Activated naive CD4-positive, alpha-beta T cell treated with anti-CD3 and anti-CD28 coated beads for 36 hours (primary cell): ENCODE measurements at regions not wholly inside any gene's neighbourhood (a gene's known extent, or its start where the extent isn't known, plus 50 kb on each side); places are given as distances from the start of the nearest gene placed in this dataset.
"Not testable (repeated sequence)": the region's sequence is repeated elsewhere in the genome, so short reads cannot be mapped to it uniquely, and the experiment has no call there.

Experiments
- CTCF ChIA-PET: fragments of 350-600 bp; sonication (Branson Sonifier 250); formaldehyde crosslinking; loops from one replicate; lab custom pipeline; 2021; ENCODE audit warnings: antibody characterized with exemption; lab: Charles Lee
- DNase-seq: peaks from one replicate; pipeline ENCODE4 v3.0.0-alpha.2; 2020
- H3K27ac Mint-ChIP-seq: one replicate; pipeline ENCODE4 v1.8.0; 2021; ENCODE audit warnings: mild to moderate bottlenecking, mixed read lengths
- H3K27me3 Mint-ChIP-seq: one replicate; pipeline ENCODE4 v1.8.0; 2021; ENCODE audit warnings: low read depth, mixed read lengths
- H3K36me3 Mint-ChIP-seq: one replicate; pipeline ENCODE4 v1.8.0; 2021; ENCODE audit warnings: low read depth, mixed read lengths
- H3K4me1 Mint-ChIP-seq: one replicate; pipeline ENCODE4 v1.8.0; 2021; ENCODE audit warnings: low read depth, mixed read lengths
- H3K4me3 Mint-ChIP-seq: one replicate; pipeline ENCODE4 v1.8.0; 2021; ENCODE audit warnings: mild to moderate bottlenecking, moderate library complexity, mixed read lengths
- H3K9me3 Mint-ChIP-seq: one replicate; pipeline ENCODE4 v1.8.0; 2021; ENCODE audit warnings: mixed read lengths
- intact Hi-C: fragments of 100-400 bp; cut with micrococcal nuclease; formaldehyde crosslinking; loops from one replicate; pipeline ENCODE4 v1.15.1; 2023

DNA sequence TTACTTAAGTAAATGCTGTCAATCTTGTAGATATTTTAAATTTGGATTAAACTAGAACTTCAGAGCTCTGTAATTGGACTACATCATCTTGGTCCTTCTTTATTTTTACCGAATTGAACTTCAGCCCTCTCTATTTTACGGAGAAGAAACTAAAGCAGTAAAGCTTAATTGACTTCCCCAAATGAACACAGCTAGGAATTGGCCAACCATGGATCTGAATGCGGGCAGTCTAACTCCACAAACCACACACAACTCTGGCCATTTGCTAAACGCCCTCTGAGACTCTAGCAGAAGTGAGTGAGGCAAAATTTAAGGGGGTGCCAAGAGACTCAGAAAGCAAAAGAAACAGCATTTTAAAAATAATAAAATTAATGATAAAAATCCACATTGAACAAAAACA lies 86.3 kb upstream of the KCTD1 start:
- no peaks in the 10 kb centered on the region for H3K4me1 Mint-ChIP-seq
- H3K27me3 Mint-ChIP-seq, result peaks cover 2% of the 10 kb centered on the region
- no peak for DNase-seq
- intact Hi-C loops, result no loop called here
- no peaks in the 10 kb centered on the region for H3K36me3 Mint-ChIP-seq
- H3K9me3 Mint-ChIP-seq, result no peaks in the 10 kb centered on the region
- CTCF ChIA-PET, result interaction anchor here (0.6 to 0.9 kb wide), 2 partner anchors 15 to 415 kb away, joined by 3 read pairs; no protein-coding TSS in a partner anchor
- no peak overlapping the region for H3K27ac Mint-ChIP-seq
- H3K4me3 Mint-ChIP-seq, result no peak overlapping the region

DNA sequence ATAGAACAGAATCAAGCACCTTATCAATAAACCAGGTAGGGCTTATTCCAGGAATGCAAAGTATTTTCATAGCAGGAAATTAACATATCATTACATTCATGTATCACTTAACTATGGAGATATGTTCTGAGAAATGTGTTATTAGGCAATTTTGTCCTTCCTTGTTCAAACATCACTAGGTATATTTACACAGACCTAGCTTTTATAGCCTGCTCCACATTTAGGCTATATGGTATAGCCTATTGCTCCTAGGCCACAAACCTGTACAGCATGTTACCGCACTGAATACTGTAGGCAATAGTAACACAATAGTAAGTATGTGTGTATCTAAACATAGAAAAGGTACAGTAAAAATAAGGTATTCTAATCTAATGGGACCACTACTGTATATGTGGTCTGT lies 82.8 kb upstream of the KCTD1 start:
- no peaks in the 10 kb centered on the region for H3K4me1 Mint-ChIP-seq
- no peak for DNase-seq
- no peaks in the 10 kb centered on the region for H3K36me3 Mint-ChIP-seq
- H3K27me3 Mint-ChIP-seq, result peaks cover 13% of the 10 kb centered on the region
- H3K27ac Mint-ChIP-seq, result no peak overlapping the region
- H3K4me3 Mint-ChIP-seq, result no peak overlapping the region
- intact Hi-C loops, result no loop called here
- no peaks in the 10 kb centered on the region for H3K9me3 Mint-ChIP-seq
- CTCF ChIA-PET, result no interaction called here

DNA sequence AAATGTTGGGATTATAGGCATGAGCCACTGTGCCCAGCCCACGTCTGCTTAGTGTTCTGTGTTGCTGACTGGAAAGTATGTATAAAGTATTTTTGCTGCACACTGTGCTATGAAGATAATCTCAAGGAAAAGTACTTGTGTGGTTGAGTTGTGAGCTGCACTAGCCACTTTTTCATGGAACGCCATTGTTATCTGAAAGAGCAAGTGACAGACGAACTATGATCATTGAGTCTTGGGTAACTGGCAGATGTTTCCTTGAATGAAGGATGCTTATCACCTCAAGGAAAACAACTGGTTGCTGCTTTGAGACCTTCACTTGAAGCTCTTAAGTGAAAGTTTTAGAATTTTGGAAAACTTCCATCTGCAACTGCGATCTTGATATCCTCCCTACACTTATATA lies 82.2 kb upstream of the KCTD1 start:
- no peak overlapping the region for H3K27ac Mint-ChIP-seq
- peaks cover 2% of the 10 kb centered on the region for H3K9me3 Mint-ChIP-seq
- no peaks in the 10 kb centered on the region for H3K4me1 Mint-ChIP-seq
- no peaks in the 10 kb centered on the region for H3K36me3 Mint-ChIP-seq
- DNase-seq, result no peak
- H3K27me3 Mint-ChIP-seq, result peaks cover 13% of the 10 kb centered on the region
- no peak overlapping the region for H3K4me3 Mint-ChIP-seq
- intact Hi-C loops, result no loop called here
- CTCF ChIA-PET, result no interaction called here

DNA sequence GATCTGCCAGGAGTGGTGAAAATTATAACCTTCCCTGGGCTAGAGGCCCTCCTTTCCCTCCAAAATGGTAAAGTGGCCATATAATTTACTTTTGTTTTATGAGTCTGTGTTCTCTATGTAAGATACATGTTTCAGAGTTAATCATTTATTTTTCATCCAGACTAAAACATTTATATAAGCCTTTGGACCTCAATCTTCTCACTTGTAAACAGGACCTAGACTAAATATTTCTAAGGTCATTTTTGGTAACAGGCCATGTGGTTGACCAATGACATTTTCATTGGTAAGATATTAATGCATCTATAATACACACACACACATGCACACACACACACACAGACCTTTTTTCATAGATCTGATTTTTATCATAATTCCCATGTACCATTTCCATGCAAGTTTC lies 79.7 kb upstream of the KCTD1 start:
- Mint-ChIP-seq H3K27ac (no peak overlapping the region), H3K27me3 (peaks cover 21% of the 10 kb centered on the region), H3K4me1 (no peaks in the 10 kb centered on the region), H3K4me3 (no peak overlapping the region), H3K9me3 (peaks cover 22% of the 10 kb centered on the region), H3K36me3 (peaks cover 3% of the 10 kb centered on the region)
- no peak for DNase-seq
- intact Hi-C loops, result no loop called here
- CTCF ChIA-PET, result no interaction called here

- DNase-seq, result no peak
- no peak overlapping the region for H3K27ac Mint-ChIP-seq
- CTCF ChIA-PET, result no interaction called here
- peaks cover 3% of the 10 kb centered on the region for H3K36me3 Mint-ChIP-seq
- no peak overlapping the region for H3K4me3 Mint-ChIP-seq
- no peaks in the 10 kb centered on the region for H3K4me1 Mint-ChIP-seq
- intact Hi-C loops, result no loop called here
- peaks cover 22% of the 10 kb centered on the region for H3K9me3 Mint-ChIP-seq
- H3K27me3 Mint-ChIP-seq, result peaks cover 25% of the 10 kb centered on the region
These were observed 76.1 kb upstream of the KCTD1 start for GRCh38 chr18:26624443-26624842.

- peaks cover 16% of the 10 kb centered on the region for H3K27me3 Mint-ChIP-seq
- H3K4me1 Mint-ChIP-seq, H3K27ac Mint-ChIP-seq, CTCF ChIA-PET, H3K4me3 Mint-ChIP-seq, intact Hi-C loops, DNase-seq, H3K36me3 Mint-ChIP-seq: not testable (repeated sequence)
- H3K9me3 Mint-ChIP-seq, result peaks cover 22% of the 10 kb centered on the region
These were observed 75.0 kb upstream of the KCTD1 start for GRCh38 chr18:26623314-26623713.

DNA sequence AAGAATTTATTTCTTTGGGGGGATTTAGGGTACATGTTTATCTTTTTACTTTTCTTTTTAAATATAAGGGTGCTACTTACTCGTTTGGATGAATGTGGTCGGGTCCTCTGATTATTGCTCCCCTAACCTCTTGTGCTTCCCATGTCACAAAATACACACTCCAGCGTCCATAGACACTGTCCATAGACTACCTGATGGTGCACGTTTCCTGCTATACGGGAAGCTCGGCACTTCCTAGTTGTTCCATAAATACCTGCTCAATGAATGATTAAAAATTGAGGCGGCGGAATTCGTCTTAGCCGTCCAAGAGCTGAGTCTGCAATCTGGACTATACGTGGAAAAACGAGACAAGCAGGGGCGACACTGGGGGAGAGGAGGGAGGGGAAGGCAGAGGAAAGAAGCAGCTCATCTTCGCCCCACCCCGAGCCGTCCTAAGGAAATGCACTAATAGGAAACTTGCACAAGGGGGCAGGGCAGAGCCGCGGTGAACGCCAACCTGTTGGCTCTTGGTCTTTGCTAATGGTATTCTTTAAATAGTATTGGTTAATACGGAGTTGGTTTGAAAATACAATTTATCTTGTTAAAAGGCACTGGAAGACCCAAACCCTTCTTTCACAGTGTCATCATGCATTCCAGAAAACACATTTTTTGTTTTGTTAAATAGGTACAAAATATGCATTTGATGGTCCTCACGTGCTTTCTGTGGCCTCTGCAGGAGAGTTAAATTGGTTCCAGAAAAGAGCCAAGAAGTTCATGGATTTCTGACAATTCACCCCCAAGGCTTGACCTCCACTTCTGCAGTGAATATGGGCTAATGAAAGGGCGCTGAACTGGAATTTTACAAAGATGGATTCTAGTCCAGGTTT lies 73.0 kb upstream of the KCTD1 start:
- Mint-ChIP-seq H3K27me3 (peaks cover 13% of the 10 kb centered on the region), H3K4me3 (no peak overlapping the region), H3K36me3 (peaks cover 3% of the 10 kb centered on the region), H3K4me1 (no peaks in the 10 kb centered on the region), H3K27ac (no peak overlapping the region), H3K9me3 (peaks cover 22% of the 10 kb centered on the region)
- CTCF ChIA-PET, result interaction anchor here (0.7 to 1.3 kb wide), 4 partner anchors 8 to 696 kb away, joined by 3 to 5 read pairs (median 4); no protein-coding TSS in a partner anchor
- peak; percentile 45 for DNase-seq
- intact Hi-C loops, result loop anchor here (1.0 to 2.0 kb wide), 2 partner anchors 28 to 977 kb away; no protein-coding TSS in a partner anchor

GRCh38 chr18:26619350-26619749 lies 71.0 kb upstream of the KCTD1 start:
- DNase-seq, result no peak
- CTCF ChIA-PET, result no interaction called here
- Mint-ChIP-seq H3K27ac (no peak overlapping the region), H3K4me3 (no peak overlapping the region), H3K36me3 (peaks cover 2% of the 10 kb centered on the region), H3K27me3 (peaks cover 10% of the 10 kb centered on the region), H3K9me3 (peaks cover 8% of the 10 kb centered on the region), H3K4me1 (no peaks in the 10 kb centered on the region)
- intact Hi-C loops, result no loop called here

DNA sequence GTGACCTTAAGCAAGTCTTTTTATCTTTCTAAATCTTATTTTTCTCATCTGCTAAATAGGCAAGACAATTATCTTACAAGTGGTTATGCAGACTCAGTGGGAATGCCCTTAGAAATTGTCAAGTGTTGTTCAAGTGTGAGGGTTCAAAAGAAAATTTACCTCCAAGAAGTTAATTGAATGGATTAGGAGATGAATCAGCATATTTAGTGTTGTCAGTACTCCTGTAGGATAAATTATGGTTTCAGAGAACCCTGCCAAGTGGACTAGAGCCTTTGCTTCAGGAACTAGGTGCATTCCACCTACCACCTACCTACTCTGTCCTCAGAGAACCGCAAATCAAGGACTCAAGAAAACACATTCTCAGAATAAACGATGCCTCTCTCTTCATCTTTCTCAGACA lies 69.8 kb upstream of the KCTD1 start:
- intact Hi-C loops, result no loop called here
- Mint-ChIP-seq H3K27ac (no peak overlapping the region), H3K4me3 (no peak overlapping the region), H3K9me3 (no peaks in the 10 kb centered on the region), H3K36me3 (no peaks in the 10 kb centered on the region), H3K27me3 (peaks cover 5% of the 10 kb centered on the region), H3K4me1 (no peaks in the 10 kb centered on the region)
- no peak for DNase-seq
- CTCF ChIA-PET, result no interaction called here

- H3K27ac Mint-ChIP-seq, result no peak overlapping the region
- H3K4me1 Mint-ChIP-seq, result no peaks in the 10 kb centered on the region
- intact Hi-C loops, result no loop called here
- peaks cover 5% of the 10 kb centered on the region for H3K27me3 Mint-ChIP-seq
- no peaks in the 10 kb centered on the region for H3K36me3 Mint-ChIP-seq
- no peaks in the 10 kb centered on the region for H3K9me3 Mint-ChIP-seq
- CTCF ChIA-PET, result no interaction called here
- DNase-seq, result no peak
- no peak overlapping the region for H3K4me3 Mint-ChIP-seq
These were observed 68.8 kb upstream of the KCTD1 start for GRCh38 chr18:26617151-26617554.

DNA sequence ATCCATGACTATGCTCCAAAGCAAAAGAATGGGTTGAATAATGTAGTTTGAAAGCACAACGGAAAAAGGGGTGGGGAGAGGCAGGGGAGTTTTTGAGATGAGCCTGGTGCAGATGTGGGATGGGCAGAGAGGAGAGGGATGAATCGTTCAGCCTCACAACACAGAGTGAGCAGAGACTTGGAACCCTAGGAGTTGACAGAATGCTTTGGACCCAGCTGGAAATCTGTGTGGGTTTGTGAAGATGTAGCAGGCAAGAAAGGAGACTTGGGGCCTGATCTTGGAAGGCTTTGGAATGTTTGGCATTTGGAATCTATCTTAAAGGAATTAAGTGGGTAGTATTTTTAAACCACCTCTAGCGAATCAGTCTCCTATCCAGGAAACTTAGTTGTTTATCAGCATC lies 66.0 kb upstream of the KCTD1 start:
- no peak overlapping the region for H3K27ac Mint-ChIP-seq

More for the DNA sequence above, 66.0 kb upstream of the KCTD1 start:
- DNase-seq, result no peak
- Mint-ChIP-seq H3K4me3 (no peak overlapping the region), H3K9me3 (no peaks in the 10 kb centered on the region), H3K4me1 (no peaks in the 10 kb centered on the region), H3K36me3 (no peaks in the 10 kb centered on the region), H3K27me3 (peaks cover 7% of the 10 kb centered on the region)
- intact Hi-C loops, result no loop called here
- CTCF ChIA-PET, result interaction anchor here (0.6 kb wide), 1 partner anchor 208 kb away, joined by 3 read pairs; no protein-coding TSS in a partner anchor
